A549 (cell line): ENCODE measurements at regions not wholly inside any gene's neighbourhood (a gene's known extent, or its start where the extent isn't known, plus 50 kb on each side); places are given as distances from the start of the nearest gene placed in this dataset.

Experiments used
- CHD2 ChIP-seq: fragments of 150-350 bp; IDR thresholded peaks from 2 replicates; pipeline ENCODE4 v1.6.1; 2014; ENCODE audit warnings: low read length; ENCODE audit not compliant: partially characterized antibody
- EP300 ChIP-seq, 2 experiments: fragments of >200 bp; sonication (Bioruptor Twin); formaldehyde crosslinking; IDR thresholded peaks; 2 replicates in 1 of 2; 3 replicates in 1 of 2; pipeline ENCODE4 v1.6.1; 2016 to 2017
- MAFK ChIP-seq: fragments of 450-650 bp; IDR thresholded peaks from 2 replicates; pipeline ENCODE4 v1.6.1; 2014; ENCODE audit not compliant: partially characterized antibody
- POLR2A ChIP-seq: IDR thresholded peaks from 2 replicates; pipeline ENCODE4 v1.6.1; 2012; ENCODE audit warnings: mild to moderate bottlenecking, low read length
- RAD21 ChIP-seq, 2 experiments: fragments of >200 bp in 1 of 2; sonication (Bioruptor Twin) in 1 of 2; formaldehyde crosslinking in 1 of 2; IDR thresholded peaks in 1 of 2; conservative IDR thresholded peaks in 1 of 2; 2 replicates in 1 of 2; 3 replicates in 1 of 2; pipeline ENCODE4 v1.6.1; 2012 to 2018; ENCODE audit warnings: inconsistent platforms in 1 of 2
- SREBF2 ChIP-seq: fragments of 450-650 bp; IDR thresholded peaks from 2 replicates; pipeline ENCODE4 v1.6.1; 2014; ENCODE audit warnings: mild to moderate bottlenecking, moderate library complexity
- ZSCAN20 ChIP-seq: fragments of 250-450 bp; sonication (Bioruptor Pico); IDR thresholded peaks from 2 replicates; pipeline ENCODE4 v1.8.0; 2022; ENCODE audit warnings: mild to moderate bottlenecking, moderate library complexity
- TF ChIP-seq, protein P1 (sequence below): IDR thresholded peaks from 2 replicates; pipeline ENCODE4 v1.6.1; 2012; ENCODE audit warnings: low read depth, borderline replicate concordance
- TF ChIP-seq, protein P2 (sequence below): fragments of >200 bp; sonication (Bioruptor Twin); formaldehyde crosslinking; IDR thresholded peaks from 3 replicates; pipeline ENCODE4 v1.5.1; 2016
- TF ChIP-seq, protein P3 (sequence below): IDR thresholded peaks from 2 replicates; pipeline ENCODE4 v1.6.1; 2012

DNA sequence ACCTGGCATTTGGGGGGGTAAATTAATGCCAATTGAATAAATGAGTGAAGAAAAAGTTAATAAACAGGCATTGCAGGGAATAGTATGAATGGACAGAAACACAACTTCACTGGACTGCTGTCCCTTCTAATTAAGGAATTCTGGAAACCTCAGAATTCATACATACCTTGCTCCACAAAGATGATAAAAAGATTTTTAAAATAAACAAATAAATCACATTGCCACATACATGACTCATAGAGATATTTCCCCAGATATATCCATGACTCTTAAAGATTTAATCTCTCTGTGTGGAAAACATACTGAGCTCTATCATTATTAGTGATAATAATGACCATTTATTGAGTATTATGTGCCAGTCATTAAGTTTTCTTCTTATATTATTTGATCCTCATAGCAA lies 469.0 kb upstream of the MEF2C start:
- TF ChIP-seq, protein P1, sequence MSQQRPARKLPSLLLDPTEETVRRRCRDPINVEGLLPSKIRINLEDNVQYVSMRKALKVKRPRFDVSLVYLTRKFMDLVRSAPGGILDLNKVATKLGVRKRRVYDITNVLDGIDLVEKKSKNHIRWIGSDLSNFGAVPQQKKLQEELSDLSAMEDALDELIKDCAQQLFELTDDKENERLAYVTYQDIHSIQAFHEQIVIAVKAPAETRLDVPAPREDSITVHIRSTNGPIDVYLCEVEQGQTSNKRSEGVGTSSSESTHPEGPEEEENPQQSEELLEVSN = no peak
- TF ChIP-seq RAD21 (conservative IDR thresholded peaks at IDR 0.05 in 1 of 2, IDR thresholded peaks at IDR 0.05 in 1 of 2) (no peak), MAFK (no peak), SREBF2 (no peak), ZSCAN20 (CRISPR knock-in tag) (no peak), EP300 (IDR thresholded peaks at IDR 0.05) (no peak), CHD2 (no peak), POLR2A (no peak)
- TF ChIP-seq, protein P2, sequence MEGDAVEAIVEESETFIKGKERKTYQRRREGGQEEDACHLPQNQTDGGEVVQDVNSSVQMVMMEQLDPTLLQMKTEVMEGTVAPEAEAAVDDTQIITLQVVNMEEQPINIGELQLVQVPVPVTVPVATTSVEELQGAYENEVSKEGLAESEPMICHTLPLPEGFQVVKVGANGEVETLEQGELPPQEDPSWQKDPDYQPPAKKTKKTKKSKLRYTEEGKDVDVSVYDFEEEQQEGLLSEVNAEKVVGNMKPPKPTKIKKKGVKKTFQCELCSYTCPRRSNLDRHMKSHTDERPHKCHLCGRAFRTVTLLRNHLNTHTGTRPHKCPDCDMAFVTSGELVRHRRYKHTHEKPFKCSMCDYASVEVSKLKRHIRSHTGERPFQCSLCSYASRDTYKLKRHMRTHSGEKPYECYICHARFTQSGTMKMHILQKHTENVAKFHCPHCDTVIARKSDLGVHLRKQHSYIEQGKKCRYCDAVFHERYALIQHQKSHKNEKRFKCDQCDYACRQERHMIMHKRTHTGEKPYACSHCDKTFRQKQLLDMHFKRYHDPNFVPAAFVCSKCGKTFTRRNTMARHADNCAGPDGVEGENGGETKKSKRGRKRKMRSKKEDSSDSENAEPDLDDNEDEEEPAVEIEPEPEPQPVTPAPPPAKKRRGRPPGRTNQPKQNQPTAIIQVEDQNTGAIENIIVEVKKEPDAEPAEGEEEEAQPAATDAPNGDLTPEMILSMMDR = no peak
- TF ChIP-seq, protein P3, sequence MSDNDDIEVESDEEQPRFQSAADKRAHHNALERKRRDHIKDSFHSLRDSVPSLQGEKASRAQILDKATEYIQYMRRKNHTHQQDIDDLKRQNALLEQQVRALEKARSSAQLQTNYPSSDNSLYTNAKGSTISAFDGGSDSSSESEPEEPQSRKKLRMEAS = no peak
